Naive B cell (primary cell): ENCODE measurements at regions not wholly inside any gene's neighbourhood (a gene's known extent, or its start where the extent isn't known, plus 50 kb on each side); places are given as distances from the start of the nearest gene placed in this dataset.
A peak's percentile ranks its signal among the peaks of the same experiment; 100 is the strongest.

Experiments used
- ATAC-seq, 2 donors: fragments of 150-1000 bp; cut with Tn5 transposase; 2 replicates each; pipeline ENCODE4 v1.10.0; 2021; ENCODE audit warnings: low read depth in 2 of 2, mild to moderate bottlenecking in 2 of 2, moderate library complexity in 2 of 2
- DNase-seq: peaks from one replicate; pipeline ENCODE4 v3.0.0; 2022
- H3K27ac Mint-ChIP-seq, 6 donors: one replicate each; pipeline ENCODE4 v1.8.0; 2020 to 2022; ENCODE audit warnings: mild to moderate bottlenecking in 6 of 6, mixed read lengths in 6 of 6, moderate library complexity in 5 of 6, inconsistent platforms in 2 of 6
- H3K27me3 Mint-ChIP-seq, 3 donors: one replicate each; pipeline ENCODE4 v1.8.0; 2021 to 2022; ENCODE audit warnings: mixed read lengths in 3 of 3, mild to moderate bottlenecking in 1 of 3
- H3K36me3 Mint-ChIP-seq, 2 donors: one replicate each; pipeline ENCODE4 v1.8.0; 2020 to 2022; ENCODE audit warnings: mixed read lengths in 2 of 2, inconsistent platforms in 1 of 2, mild to moderate bottlenecking in 1 of 2
- H3K4me1 Mint-ChIP-seq, 3 donors: one replicate each; pipeline ENCODE4 v1.8.0; 2020 to 2022; ENCODE audit warnings: mixed read lengths in 3 of 3, inconsistent platforms in 1 of 3, mild to moderate bottlenecking in 1 of 3, moderate library complexity in 1 of 3
- H3K4me3 Mint-ChIP-seq, 8 donors: one replicate each; pipeline ENCODE4 v1.8.0; 2020 to 2022; ENCODE audit warnings: mild to moderate bottlenecking in 8 of 8, mixed read lengths in 8 of 8, moderate library complexity in 8 of 8, inconsistent platforms in 2 of 8
- H3K9me3 Mint-ChIP-seq, 7 donors: one replicate each; pipeline ENCODE4 v1.8.0; 2020 to 2022; ENCODE audit warnings: mixed read lengths in 7 of 7, mild to moderate bottlenecking in 5 of 7, inconsistent platforms in 2 of 7, moderate library complexity in 1 of 7

GRCh38 chr21:31500071-31500470 lies 156.0 kb upstream of the TIAM1 start:
- H3K27ac Mint-ChIP-seq, result no peak overlapping the region
- H3K4me3 Mint-ChIP-seq, result no peak overlapping the region
- no peaks in the 10 kb centered on the region for H3K4me1 Mint-ChIP-seq
- no peak for DNase-seq
- no peaks in the 10 kb centered on the region for H3K27me3 Mint-ChIP-seq
- no peaks in the 10 kb centered on the region for H3K9me3 Mint-ChIP-seq
- no peaks in the 10 kb centered on the region for H3K36me3 Mint-ChIP-seq
- ATAC-seq, result no peak

DNA sequence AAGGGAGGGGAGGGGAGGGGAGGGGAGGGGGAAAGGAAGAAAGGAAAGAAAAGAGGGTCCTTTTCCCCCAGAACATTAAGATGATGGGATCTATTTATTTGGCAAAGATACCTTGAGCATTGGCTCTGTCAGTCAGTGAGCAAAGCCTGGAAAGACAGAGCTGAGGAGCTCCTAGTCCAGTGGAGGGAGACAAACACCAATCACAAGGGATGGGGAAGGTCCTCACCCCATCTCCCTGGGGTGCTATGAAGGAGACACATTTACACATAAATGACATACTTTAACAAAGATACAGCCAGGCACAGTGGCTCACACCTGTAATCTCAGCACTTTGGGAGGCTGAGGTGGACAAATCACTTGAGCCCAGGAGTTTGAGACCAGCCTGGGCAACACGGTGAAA lies 154.9 kb upstream of the TIAM1 start:
- Mint-ChIP-seq H3K27ac (peak overlapping the region in 1 of 6 donors; percentile 43), H3K4me3 (no peak overlapping the region), H3K4me1 (no peaks in the 10 kb centered on the region), H3K27me3 (no peaks in the 10 kb centered on the region), H3K9me3 (no peaks in the 10 kb centered on the region), H3K36me3 (no peaks in the 10 kb centered on the region)
- DNase-seq (no peak), ATAC-seq (no peak)

GRCh38 chr21:31497914-31498313 lies 153.9 kb upstream of the TIAM1 start:
- no peaks in the 10 kb centered on the region for H3K4me1 Mint-ChIP-seq
- no peak for ATAC-seq
- no peaks in the 10 kb centered on the region for H3K27me3 Mint-ChIP-seq
- no peaks in the 10 kb centered on the region for H3K36me3 Mint-ChIP-seq
- no peaks in the 10 kb centered on the region for H3K9me3 Mint-ChIP-seq
- no peak overlapping the region for H3K4me3 Mint-ChIP-seq
- DNase-seq, result no peak
- no peak overlapping the region for H3K27ac Mint-ChIP-seq

GRCh38 chr21:31493350-31493880 lies 149.4 kb upstream of the TIAM1 start:
- no peaks in the 10 kb centered on the region for H3K4me1 Mint-ChIP-seq
- H3K36me3 Mint-ChIP-seq, result no peaks in the 10 kb centered on the region
- DNase-seq (no peak), ATAC-seq (no peak)
- no peaks in the 10 kb centered on the region for H3K27me3 Mint-ChIP-seq
- peaks cover 0 to 3% (median 0%) of the 10 kb centered on the region in 7 donors for H3K9me3 Mint-ChIP-seq
- peak overlapping the region in 1 of 8 donors; percentile 22 for H3K4me3 Mint-ChIP-seq
- H3K27ac Mint-ChIP-seq, result peak overlapping the region in 1 of 6 donors; percentile 65

DNA sequence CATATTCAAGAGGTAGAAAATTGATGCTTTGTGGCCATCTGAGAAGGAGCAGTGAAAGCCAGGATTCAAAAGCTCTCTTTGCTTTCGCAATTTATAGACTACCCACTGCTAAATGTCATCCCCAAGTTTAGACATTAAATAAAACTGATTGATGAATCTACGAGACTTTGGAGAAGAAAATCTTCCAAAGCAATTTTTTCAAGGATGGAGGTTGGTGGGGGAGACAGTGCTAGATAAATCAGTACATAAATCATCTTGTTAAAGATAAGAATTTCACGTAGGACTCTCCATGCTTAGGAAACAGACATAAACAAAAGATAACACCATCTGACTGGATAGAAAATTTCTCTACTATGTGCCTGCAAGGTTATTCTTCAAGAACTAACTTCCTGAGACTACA lies 147.6 kb upstream of the TIAM1 start:
- Mint-ChIP-seq H3K4me1 (no peaks in the 10 kb centered on the region), H3K36me3 (no peaks in the 10 kb centered on the region), H3K4me3 (no peak overlapping the region), H3K27me3 (no peaks in the 10 kb centered on the region), H3K27ac (no peak overlapping the region), H3K9me3 (peaks cover 0 to 3% (median 0%) of the 10 kb centered on the region in 7 donors)
- no peak for ATAC-seq
- no peak for DNase-seq

- no peak overlapping the region for H3K4me3 Mint-ChIP-seq
- H3K9me3 Mint-ChIP-seq, result peaks cover 0 to 7% (median 0%) of the 10 kb centered on the region in 7 donors
Measured at GRCh38 chr21:31490443-31490842, 146.4 kb upstream of the TIAM1 start.

GRCh38 chr21:31489726-31490125 lies 145.7 kb upstream of the TIAM1 start:
- Mint-ChIP-seq H3K36me3 (peaks cover 0 to 5% of the 10 kb centered on the region in 2 donors), H3K27me3 (no peaks in the 10 kb centered on the region), H3K9me3 (peaks cover 0 to 12% (median 7%) of the 10 kb centered on the region in 7 donors)

More at GRCh38 chr21:31490443-31490842, 146.4 kb upstream of the TIAM1 start:
- Mint-ChIP-seq H3K27me3 (no peaks in the 10 kb centered on the region), H3K27ac (no peak overlapping the region), H3K4me1 (no peaks in the 10 kb centered on the region), H3K36me3 (no peaks in the 10 kb centered on the region)
- DNase-seq (no peak), ATAC-seq (no peak)

DNA sequence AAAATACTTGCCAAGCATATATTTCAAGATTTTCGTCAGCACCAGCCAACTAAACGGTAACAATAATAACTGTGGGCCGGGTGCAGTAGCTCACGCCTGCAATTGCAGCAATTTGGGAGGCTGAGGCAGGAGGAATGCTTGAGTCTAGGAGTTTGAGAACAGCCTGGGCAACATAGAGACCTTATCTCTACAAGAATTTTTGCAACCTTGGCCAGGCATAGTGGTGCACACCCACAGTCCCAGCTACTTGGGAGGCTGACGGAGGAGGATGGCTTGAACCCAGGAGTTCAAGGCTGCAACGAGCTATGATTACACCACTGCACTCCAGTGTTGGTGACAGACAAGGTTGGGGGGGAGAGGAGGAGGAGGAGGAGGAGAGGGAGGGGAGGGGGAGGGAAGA lies 145.0 kb upstream of the TIAM1 start:
- ATAC-seq, result no peak
- Mint-ChIP-seq H3K27me3 (no peaks in the 10 kb centered on the region), H3K27ac (peak overlapping the region in 1 of 6 donors; percentile 38)

More at GRCh38 chr21:31489726-31490125, 145.7 kb upstream of the TIAM1 start:
- H3K27ac Mint-ChIP-seq, result no peak overlapping the region
- no peak overlapping the region for H3K4me3 Mint-ChIP-seq
- no peaks in the 10 kb centered on the region for H3K4me1 Mint-ChIP-seq
- DNase-seq (no peak), ATAC-seq (no peak)

DNA sequence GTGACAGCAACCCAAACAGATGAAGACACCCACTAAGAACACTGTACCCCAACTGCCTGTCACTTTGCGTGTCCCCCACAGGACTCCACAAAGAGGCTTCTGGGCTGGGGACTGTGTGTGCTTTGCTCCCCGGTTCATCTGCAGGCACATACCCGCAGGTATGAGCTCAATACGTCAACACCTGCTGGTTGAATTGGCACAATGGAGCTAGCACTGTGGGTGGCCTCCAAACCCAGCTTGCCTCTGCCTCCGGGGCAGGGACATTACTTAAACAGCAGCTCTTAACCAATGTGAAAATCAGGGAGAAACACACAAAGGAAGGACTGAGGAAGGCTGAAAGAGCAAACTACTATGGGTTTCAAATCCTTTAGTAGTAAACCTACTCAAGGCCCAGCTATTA lies 140.2 kb upstream of the TIAM1 start:
- peaks cover 0 to 7% of the 10 kb centered on the region in 2 donors for H3K36me3 Mint-ChIP-seq
- ATAC-seq, result no peak

More for the DNA sequence above, 145.0 kb upstream of the TIAM1 start:
- Mint-ChIP-seq H3K4me1 (no peaks in the 10 kb centered on the region), H3K4me3 (no peak overlapping the region), H3K9me3 (peaks cover 4 to 16% (median 8%) of the 10 kb centered on the region in 7 donors), H3K36me3 (peaks cover 0 to 7% of the 10 kb centered on the region in 2 donors)
- no peak for DNase-seq

GRCh38 chr21:31483146-31483545 lies 139.1 kb upstream of the TIAM1 start:
- H3K27me3 Mint-ChIP-seq, result no peaks in the 10 kb centered on the region
- no peak overlapping the region for H3K4me3 Mint-ChIP-seq
- ATAC-seq (no peak), DNase-seq (no peak)
- no peak overlapping the region for H3K27ac Mint-ChIP-seq
- H3K4me1 Mint-ChIP-seq, result no peaks in the 10 kb centered on the region
- peaks cover 5 to 36% (median 16%) of the 10 kb centered on the region in 7 donors for H3K9me3 Mint-ChIP-seq
- H3K36me3 Mint-ChIP-seq, result peaks cover 0 to 7% of the 10 kb centered on the region in 2 donors

More for the DNA sequence above, 140.2 kb upstream of the TIAM1 start:
- no peaks in the 10 kb centered on the region for H3K27me3 Mint-ChIP-seq
- H3K4me1 Mint-ChIP-seq, result no peaks in the 10 kb centered on the region
- H3K9me3 Mint-ChIP-seq, result peaks cover 5 to 32% (median 16%) of the 10 kb centered on the region in 7 donors
- DNase-seq, result no peak
- H3K27ac Mint-ChIP-seq, result peak overlapping the region in 1 of 6 donors; percentile 42
- no peak overlapping the region for H3K4me3 Mint-ChIP-seq

- H3K4me1 Mint-ChIP-seq, result no peaks in the 10 kb centered on the region
- peaks cover 0 to 7% of the 10 kb centered on the region in 2 donors for H3K36me3 Mint-ChIP-seq
- H3K4me3 Mint-ChIP-seq, result no peak overlapping the region
- DNase-seq (no peak), ATAC-seq (no peak)
- H3K27me3 Mint-ChIP-seq, result no peaks in the 10 kb centered on the region
- peaks cover 5 to 36% (median 16%) of the 10 kb centered on the region in 7 donors for H3K9me3 Mint-ChIP-seq
- no peak overlapping the region for H3K27ac Mint-ChIP-seq
Measured at GRCh38 chr21:31482460-31482859, 138.4 kb upstream of the TIAM1 start.

GRCh38 chr21:31480228-31480627 lies 136.2 kb upstream of the TIAM1 start:
- DNase-seq, result no peak
- peaks cover 0 to 7% of the 10 kb centered on the region in 2 donors for H3K36me3 Mint-ChIP-seq
- no peaks in the 10 kb centered on the region for H3K27me3 Mint-ChIP-seq
- H3K9me3 Mint-ChIP-seq, result peaks cover 5 to 29% (median 15%) of the 10 kb centered on the region in 7 donors
- no peak overlapping the region for H3K4me3 Mint-ChIP-seq
- ATAC-seq, result no peak
- no peaks in the 10 kb centered on the region for H3K4me1 Mint-ChIP-seq
- H3K27ac Mint-ChIP-seq, result no peak overlapping the region

DNA sequence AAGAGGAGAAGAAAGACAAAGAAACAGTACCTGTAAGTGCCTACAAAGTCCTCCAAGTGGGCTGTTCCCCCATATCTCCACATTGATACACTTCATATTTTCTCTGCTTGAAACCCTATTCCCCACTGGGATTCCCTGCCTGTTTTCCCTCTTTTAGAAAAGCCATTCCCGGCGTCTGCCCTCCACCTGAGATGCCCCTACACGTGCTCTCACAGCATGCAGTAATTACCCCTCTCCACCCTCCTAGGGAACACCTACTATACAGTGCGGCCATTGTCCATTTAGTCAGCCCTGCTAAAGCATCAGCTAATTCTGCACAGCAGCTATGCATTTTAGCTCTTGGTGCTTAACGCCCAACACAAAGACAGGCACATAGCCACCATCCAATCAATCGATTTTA lies 135.7 kb upstream of the TIAM1 start:
- no peak for DNase-seq
- Mint-ChIP-seq H3K36me3 (peaks cover 0 to 2% of the 10 kb centered on the region in 2 donors), H3K4me1 (no peaks in the 10 kb centered on the region), H3K9me3 (peaks cover under 1 to 24% (median 10%) of the 10 kb centered on the region in 7 donors), H3K4me3 (no peak overlapping the region), H3K27ac (no peak overlapping the region), H3K27me3 (no peaks in the 10 kb centered on the region)
- no peak for ATAC-seq

DNA sequence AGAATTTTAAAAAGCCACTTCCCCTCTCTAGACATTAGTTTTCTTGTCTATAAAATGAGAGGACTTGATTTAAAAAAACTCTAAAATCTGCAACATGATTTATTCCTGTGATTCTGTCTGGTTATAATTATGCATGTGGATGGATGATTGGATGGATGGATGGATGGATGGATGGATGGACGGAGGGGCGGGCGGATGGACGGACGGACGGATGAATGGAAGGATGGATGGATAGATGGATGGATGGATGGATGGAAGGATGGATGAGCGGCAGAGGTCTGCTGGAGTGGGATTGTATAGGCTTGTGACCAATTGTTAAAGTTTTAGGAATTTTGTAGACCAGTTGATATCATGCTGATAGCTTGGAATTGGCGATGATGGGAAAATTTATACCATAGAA lies 135.2 kb upstream of the TIAM1 start:
- ATAC-seq (no peak), DNase-seq (no peak)
- H3K27ac Mint-ChIP-seq, result no peak overlapping the region
- no peaks in the 10 kb centered on the region for H3K4me1 Mint-ChIP-seq
- peaks cover 0 to 22% (median 8%) of the 10 kb centered on the region in 7 donors for H3K9me3 Mint-ChIP-seq
- no peaks in the 10 kb centered on the region for H3K27me3 Mint-ChIP-seq
- H3K36me3 Mint-ChIP-seq, result no peaks in the 10 kb centered on the region
- no peak overlapping the region for H3K4me3 Mint-ChIP-seq
